ENCODE measurements at regions not wholly inside any gene's neighbourhood (a gene's known extent, or its start where the extent isn't known, plus 50 kb on each side); places are given as distances from the start of the nearest gene placed in this dataset.

DNA sequence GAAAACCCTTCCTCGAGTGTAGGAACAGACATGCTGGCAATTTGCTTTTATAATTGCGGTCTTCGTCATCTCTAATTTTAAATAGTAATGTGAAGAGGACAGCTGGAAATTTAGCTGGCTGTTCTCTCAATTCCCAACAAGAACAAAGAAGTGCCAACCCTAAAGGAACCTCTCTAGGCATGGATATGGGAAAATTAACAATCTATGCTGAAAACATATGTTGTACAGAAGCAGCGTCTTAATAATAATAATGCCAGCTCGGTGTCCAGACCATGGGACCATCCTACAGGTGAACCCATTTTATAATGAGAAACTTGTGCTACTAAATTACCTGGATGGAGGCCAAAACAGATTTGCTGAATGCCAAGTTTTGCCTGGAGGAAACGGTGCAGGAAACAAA, 641.4 kb upstream of the MGMT start:
- TF ChIP-seq, protein P1, sequence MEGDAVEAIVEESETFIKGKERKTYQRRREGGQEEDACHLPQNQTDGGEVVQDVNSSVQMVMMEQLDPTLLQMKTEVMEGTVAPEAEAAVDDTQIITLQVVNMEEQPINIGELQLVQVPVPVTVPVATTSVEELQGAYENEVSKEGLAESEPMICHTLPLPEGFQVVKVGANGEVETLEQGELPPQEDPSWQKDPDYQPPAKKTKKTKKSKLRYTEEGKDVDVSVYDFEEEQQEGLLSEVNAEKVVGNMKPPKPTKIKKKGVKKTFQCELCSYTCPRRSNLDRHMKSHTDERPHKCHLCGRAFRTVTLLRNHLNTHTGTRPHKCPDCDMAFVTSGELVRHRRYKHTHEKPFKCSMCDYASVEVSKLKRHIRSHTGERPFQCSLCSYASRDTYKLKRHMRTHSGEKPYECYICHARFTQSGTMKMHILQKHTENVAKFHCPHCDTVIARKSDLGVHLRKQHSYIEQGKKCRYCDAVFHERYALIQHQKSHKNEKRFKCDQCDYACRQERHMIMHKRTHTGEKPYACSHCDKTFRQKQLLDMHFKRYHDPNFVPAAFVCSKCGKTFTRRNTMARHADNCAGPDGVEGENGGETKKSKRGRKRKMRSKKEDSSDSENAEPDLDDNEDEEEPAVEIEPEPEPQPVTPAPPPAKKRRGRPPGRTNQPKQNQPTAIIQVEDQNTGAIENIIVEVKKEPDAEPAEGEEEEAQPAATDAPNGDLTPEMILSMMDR (IDR thresholded peaks at IDR 0.05; ENCODE audit: low read depth, low read length), result no peak
- TF ChIP-seq EZH2phosphoT487 (IDR thresholded peaks at IDR 0.05; ENCODE audit: low read depth), result no peak

Data from OCI-LY3 (cell line).